OCI-LY1 (cell line): ENCODE measurements at regions not wholly inside any gene's neighbourhood (a gene's known extent, or its start where the extent isn't known, plus 50 kb on each side); places are given as distances from the start of the nearest gene placed in this dataset.

ENCODE experiments used
- H2AFZ ChIP-seq: fragments of 200-600 bp; sonication (generic), shearing (Covaris generic); 2 replicates; pipeline ENCODE4 v1.6.0; 2014; ENCODE audit warnings: antibody characterized with exemption, mild to moderate bottlenecking, low read length
- H3F3A ChIP-seq: fragments of 200-600 bp; sonication (generic), shearing (Covaris generic); 2 replicates; pipeline ENCODE4 v1.6.0; 2014; ENCODE audit warnings: mild to moderate bottlenecking, antibody characterized with exemption, low read length, moderate library complexity; ENCODE audit not compliant: insufficient read depth
- H3K27ac ChIP-seq: fragments of 200-600 bp; sonication (generic); 2 replicates; pipeline ENCODE4 v1.5.1; 2014; ENCODE audit warnings: low read length, mixed run types, mild to moderate bottlenecking, low read depth; ENCODE audit not compliant: poor library complexity, severe bottlenecking
- H3K27me3 ChIP-seq: fragments of 200-600 bp; sonication (generic); 2 replicates; pipeline ENCODE4 v1.6.0; 2014; ENCODE audit warnings: antibody characterized with exemption, mild to moderate bottlenecking, low read length, moderate library complexity; ENCODE audit not compliant: insufficient read depth
- H3K36me3 ChIP-seq: fragments of 200-600 bp; sonication (generic); 2 replicates; pipeline ENCODE4 v1.6.1; 2014; ENCODE audit warnings: mild to moderate bottlenecking, antibody characterized with exemption, low read length, moderate library complexity, mixed read lengths; ENCODE audit not compliant: insufficient read depth
- H3K4me1 ChIP-seq: fragments of 200-600 bp; sonication (generic); 2 replicates; pipeline ENCODE4 v1.5.1; 2014; ENCODE audit warnings: mild to moderate bottlenecking, low read length, moderate library complexity; ENCODE audit not compliant: insufficient read depth, severe bottlenecking
- H3K4me2 ChIP-seq: fragments of 200-600 bp; sonication (generic), shearing (Covaris generic); 2 replicates; pipeline ENCODE4 v1.6.1; 2014; ENCODE audit warnings: low read length
- H3K4me3 ChIP-seq: fragments of 200-600 bp; sonication (generic); 2 replicates; pipeline ENCODE4 v1.5.1; 2014; ENCODE audit warnings: low read length, low read depth, mild to moderate bottlenecking, mixed read lengths; ENCODE audit not compliant: poor library complexity, severe bottlenecking
- H3K79me2 ChIP-seq: fragments of 200-600 bp; shearing (Covaris generic); 2 replicates; pipeline ENCODE4 v1.6.1; 2016; ENCODE audit warnings: mixed run types, low read length, mixed read lengths; ENCODE audit not compliant: insufficient read depth
- H3K9ac ChIP-seq: fragments of 200-600 bp; sonication (generic), shearing (Covaris generic); 2 replicates; pipeline ENCODE4 v1.6.1; 2014; ENCODE audit warnings: mild to moderate bottlenecking, low read length, mixed read lengths
- H3K9me2 ChIP-seq: fragments of 200-600 bp; sonication (generic), shearing (Covaris generic); 2 replicates; pipeline ENCODE4 v1.6.1; 2014; ENCODE audit warnings: low read depth, mild to moderate bottlenecking, low read length, mixed read lengths
- H3K9me3 ChIP-seq: fragments of 200-600 bp; shearing (Covaris generic); 2 replicates; pipeline ENCODE4 v1.6.1; 2014; ENCODE audit warnings: low read length, mixed read lengths
- H4K20me1 ChIP-seq: fragments of 200-600 bp; sonication (generic), shearing (Covaris generic); 2 replicates; pipeline ENCODE4 v1.6.0; 2016; ENCODE audit warnings: mild to moderate bottlenecking, low read length; ENCODE audit not compliant: insufficient read depth
- CTCF ChIP-seq: fragments of 200-600 bp; sonication (generic), shearing (Covaris generic); IDR thresholded peaks from 2 replicates; pipeline ENCODE4 v1.5.1; 2017; ENCODE audit warnings: mild to moderate bottlenecking, antibody characterized with exemption, low read length, moderate library complexity, mixed read lengths
- EZH2 ChIP-seq: fragments of 200-600 bp; sonication (generic), shearing (Covaris generic); IDR thresholded peaks from 2 replicates; pipeline ENCODE4 v1.8.0; 2017; ENCODE audit warnings: borderline replicate concordance, mixed run types, mild to moderate bottlenecking, antibody characterized with exemption, low read length, moderate library complexity, mixed read lengths

- Histone ChIP-seq H3K4me3 (no peak overlapping the region), H3K9me3 (no peaks in the 10 kb centered on the region), H2AFZ (no peak overlapping the region), H3K4me1 (no peaks in the 10 kb centered on the region), H3K79me2 (no peaks in the 10 kb centered on the region), H3K9ac (no peak overlapping the region), H3K27me3 (no peaks in the 10 kb centered on the region), H3K27ac (no peak overlapping the region), H3F3A (no peaks in the 10 kb centered on the region), H3K4me2 (no peak overlapping the region), H3K9me2 (no peaks in the 10 kb centered on the region), H3K36me3 (no peaks in the 10 kb centered on the region), H4K20me1 (no peaks in the 10 kb centered on the region)
- TF ChIP-seq EZH2 (no peak), CTCF (no peak)
These were observed 239.9 kb downstream of the GASK1B start for GRCh38 chr4:157932936-157933335.

GRCh38 chr4:157929486-157929885 lies 243.3 kb downstream of the GASK1B start:
- Histone ChIP-seq H3F3A (no peaks in the 10 kb centered on the region), H2AFZ (no peak overlapping the region), H3K36me3 (no peaks in the 10 kb centered on the region), H4K20me1 (no peaks in the 10 kb centered on the region), H3K9me3 (no peaks in the 10 kb centered on the region), H3K9ac (no peak overlapping the region), H3K79me2 (no peaks in the 10 kb centered on the region), H3K4me2 (no peak overlapping the region), H3K4me1 (no peaks in the 10 kb centered on the region), H3K4me3 (no peak overlapping the region), H3K9me2 (no peaks in the 10 kb centered on the region), H3K27me3 (no peaks in the 10 kb centered on the region), H3K27ac (no peak overlapping the region)
- no peak for TF ChIP-seq CTCF
- TF ChIP-seq EZH2, result no peak

- H2AFZ ChIP-seq, result no peak overlapping the region
- H3K27ac ChIP-seq, result no peak overlapping the region
- no peak overlapping the region for H3K4me2 ChIP-seq
- no peaks in the 10 kb centered on the region for H3K36me3 ChIP-seq
- H3F3A ChIP-seq, result no peaks in the 10 kb centered on the region
- no peaks in the 10 kb centered on the region for H3K27me3 ChIP-seq
- no peaks in the 10 kb centered on the region for H4K20me1 ChIP-seq
- no peak overlapping the region for H3K9ac ChIP-seq
- H3K9me2 ChIP-seq, result no peaks in the 10 kb centered on the region
- no peaks in the 10 kb centered on the region for H3K79me2 ChIP-seq
- TF ChIP-seq EZH2 (no peak), CTCF (no peak)
- H3K4me3 ChIP-seq, result no peak overlapping the region
- no peaks in the 10 kb centered on the region for H3K9me3 ChIP-seq
- H3K4me1 ChIP-seq, result no peaks in the 10 kb centered on the region
These were observed 254.6 kb downstream of the GASK1B start for GRCh38 chr4:157918036-157918832.
